ENCODE measurements at regions not wholly inside any gene's neighbourhood (a gene's known extent, or its start where the extent isn't known, plus 50 kb on each side); places are given as distances from the start of the nearest gene placed in this dataset.
A peak's percentile ranks its signal among the peaks of the same experiment; 100 is the strongest.

DNA sequence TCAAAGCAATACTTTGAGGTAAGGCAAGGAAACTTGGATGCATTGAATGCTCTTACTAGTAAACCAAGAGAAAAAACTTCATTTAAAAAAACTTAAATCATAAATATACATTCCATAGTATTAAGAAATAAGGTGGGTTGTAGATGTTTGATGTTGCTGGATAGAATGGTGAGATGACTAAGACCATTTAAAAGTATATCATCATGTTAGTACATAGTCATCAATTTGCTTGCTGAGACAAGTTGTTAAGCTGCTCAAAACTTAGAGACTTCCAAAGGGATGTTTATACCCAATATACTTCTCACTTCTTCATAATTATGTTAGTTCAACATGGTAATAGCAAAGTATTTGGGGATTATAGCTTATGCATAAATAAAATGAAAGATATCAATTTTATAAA, 675.5 kb upstream of the MGAT4C start:
- TF ChIP-seq, protein P1, sequence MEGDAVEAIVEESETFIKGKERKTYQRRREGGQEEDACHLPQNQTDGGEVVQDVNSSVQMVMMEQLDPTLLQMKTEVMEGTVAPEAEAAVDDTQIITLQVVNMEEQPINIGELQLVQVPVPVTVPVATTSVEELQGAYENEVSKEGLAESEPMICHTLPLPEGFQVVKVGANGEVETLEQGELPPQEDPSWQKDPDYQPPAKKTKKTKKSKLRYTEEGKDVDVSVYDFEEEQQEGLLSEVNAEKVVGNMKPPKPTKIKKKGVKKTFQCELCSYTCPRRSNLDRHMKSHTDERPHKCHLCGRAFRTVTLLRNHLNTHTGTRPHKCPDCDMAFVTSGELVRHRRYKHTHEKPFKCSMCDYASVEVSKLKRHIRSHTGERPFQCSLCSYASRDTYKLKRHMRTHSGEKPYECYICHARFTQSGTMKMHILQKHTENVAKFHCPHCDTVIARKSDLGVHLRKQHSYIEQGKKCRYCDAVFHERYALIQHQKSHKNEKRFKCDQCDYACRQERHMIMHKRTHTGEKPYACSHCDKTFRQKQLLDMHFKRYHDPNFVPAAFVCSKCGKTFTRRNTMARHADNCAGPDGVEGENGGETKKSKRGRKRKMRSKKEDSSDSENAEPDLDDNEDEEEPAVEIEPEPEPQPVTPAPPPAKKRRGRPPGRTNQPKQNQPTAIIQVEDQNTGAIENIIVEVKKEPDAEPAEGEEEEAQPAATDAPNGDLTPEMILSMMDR (IDR thresholded peaks at IDR 0.05; ENCODE audit: low read depth, low read length), result no peak
- Histone ChIP-seq H3K4me3 (no peak overlapping the region), H3K9me3 (ENCODE audit: low read depth) (no peaks in the 10 kb centered on the region)

DNA sequence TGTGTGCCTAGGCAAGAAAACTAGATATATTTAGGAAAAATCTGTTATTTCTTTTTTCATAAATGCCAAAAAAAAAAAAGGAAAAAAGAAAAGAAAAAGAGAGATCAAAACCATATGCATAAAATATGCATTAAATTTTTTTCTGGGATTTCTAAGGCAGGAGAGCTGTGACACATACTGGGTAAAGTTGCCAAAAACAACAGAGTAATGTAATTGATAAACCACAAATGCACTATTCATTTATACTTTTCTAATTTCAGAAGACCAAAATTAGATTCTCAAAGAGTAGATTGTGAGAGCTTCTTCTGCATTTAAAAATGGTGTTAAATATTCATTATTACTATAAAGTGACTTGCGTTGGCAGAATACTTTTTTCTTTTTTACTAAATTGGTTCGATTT, 673.8 kb upstream of the MGAT4C start:
- Histone ChIP-seq H3K4me3 (no peak overlapping the region), H3K36me3 (no peaks in the 10 kb centered on the region), H3K9me3 (ENCODE audit: low read depth) (no peaks in the 10 kb centered on the region), H3K4me1 (ENCODE audit: low read depth) (no peaks in the 10 kb centered on the region), H3K27ac (no peak overlapping the region), H3K27me3 (no peaks in the 10 kb centered on the region)
- TF ChIP-seq, protein P1 (IDR thresholded peaks at IDR 0.05; ENCODE audit: low read depth, low read length), result no peak
- DNase-seq (ENCODE audit: low read depth in 1 of 2, low spot score in 1 of 2), result no peak

More for the DNA sequence above, 675.5 kb upstream of the MGAT4C start:
- Histone ChIP-seq H3K27ac (no peak overlapping the region), H3K36me3 (no peaks in the 10 kb centered on the region), H3K27me3 (no peaks in the 10 kb centered on the region), H3K4me1 (ENCODE audit: low read depth) (no peaks in the 10 kb centered on the region)
- DNase-seq (ENCODE audit: low read depth in 1 of 2, low spot score in 1 of 2), result no peak

DNA sequence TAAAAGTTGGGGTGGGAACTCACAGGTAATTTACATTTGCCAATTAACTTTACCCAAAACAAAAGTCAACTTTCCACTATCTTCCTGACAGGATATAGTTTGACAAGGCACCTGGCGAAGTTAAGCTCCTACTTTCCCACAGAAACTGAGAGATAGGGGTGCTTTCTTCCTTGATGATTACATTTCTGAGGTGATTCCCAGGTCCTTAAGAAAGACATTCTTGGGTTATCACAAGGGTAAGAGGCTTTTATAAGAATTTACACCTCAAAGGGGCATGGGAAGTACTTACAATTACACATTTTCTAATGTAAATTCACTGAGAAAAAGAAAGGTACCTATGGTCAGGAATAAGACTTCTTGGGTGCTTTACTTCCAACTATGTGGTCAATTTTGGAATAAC, 660.9 kb upstream of the MGAT4C start:
- no peaks in the 10 kb centered on the region for H3K36me3 ChIP-seq
- no peak overlapping the region for H3K4me3 ChIP-seq
- no peaks in the 10 kb centered on the region for H3K27me3 ChIP-seq
- H3K4me1 ChIP-seq (ENCODE audit: low read depth), result no peaks in the 10 kb centered on the region
- TF ChIP-seq, protein P1 (IDR thresholded peaks at IDR 0.05; ENCODE audit: low read depth, low read length), result no peak
- no peak for DNase-seq (ENCODE audit: low read depth in 1 of 2, low spot score in 1 of 2)
- no peak overlapping the region for H3K27ac ChIP-seq
- no peaks in the 10 kb centered on the region for H3K9me3 ChIP-seq (ENCODE audit: low read depth)

DNA sequence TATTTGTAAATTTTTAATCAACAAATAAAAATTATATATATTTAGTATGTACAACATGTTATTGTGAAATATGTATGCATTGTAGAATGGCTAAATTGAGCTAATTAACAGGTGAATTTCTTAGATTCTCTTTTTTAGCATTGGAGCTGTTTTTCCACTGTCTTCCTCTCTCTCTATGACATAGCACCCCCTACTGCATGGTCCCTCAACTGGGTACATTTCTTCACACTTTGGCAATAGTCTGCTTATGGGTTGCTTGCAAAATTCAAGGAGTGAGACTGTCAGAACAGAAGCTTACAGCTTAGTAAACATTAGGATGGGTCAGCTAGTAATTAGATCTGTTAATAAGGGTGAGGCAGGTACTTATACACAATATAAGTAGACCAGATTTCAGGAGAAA, 658.5 kb upstream of the MGAT4C start:
- DNase-seq (ENCODE audit: low read depth in 1 of 2, low spot score in 1 of 2), result peak; percentile 45 to 80

DNA sequence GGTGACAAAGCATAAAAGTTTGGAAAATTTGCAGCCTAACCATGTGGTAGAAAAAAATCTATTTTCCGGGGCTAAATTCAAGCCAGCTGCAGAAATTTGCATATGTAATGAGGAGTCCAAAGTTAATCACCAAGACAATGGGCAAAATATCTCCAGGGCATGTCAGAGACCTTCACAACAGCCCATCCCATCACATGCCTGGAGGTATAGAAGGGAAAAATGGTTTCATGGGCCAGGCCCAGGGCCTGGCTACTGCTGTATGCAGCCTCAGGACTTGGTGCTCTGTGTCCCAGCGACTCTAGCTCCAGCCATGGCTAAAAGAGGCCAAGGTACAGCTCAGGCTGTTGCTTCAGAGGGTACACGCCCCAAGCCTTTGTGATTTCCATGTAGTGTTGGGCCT, 655.8 kb upstream of the MGAT4C start:
- no peaks in the 10 kb centered on the region for H3K36me3 ChIP-seq
- H3K4me1 ChIP-seq (ENCODE audit: low read depth), result no peaks in the 10 kb centered on the region
- DNase-seq (ENCODE audit: low read depth in 1 of 2, low spot score in 1 of 2), result no peak
- TF ChIP-seq, protein P1 (IDR thresholded peaks at IDR 0.05; ENCODE audit: low read depth, low read length), result no peak
- H3K4me3 ChIP-seq, result no peak overlapping the region
- no peak overlapping the region for H3K27ac ChIP-seq
- no peaks in the 10 kb centered on the region for H3K9me3 ChIP-seq (ENCODE audit: low read depth)
- H3K27me3 ChIP-seq, result no peaks in the 10 kb centered on the region

More for the DNA sequence above, 658.5 kb upstream of the MGAT4C start:
- H3K9me3 ChIP-seq (ENCODE audit: low read depth), result no peaks in the 10 kb centered on the region
- H3K4me3 ChIP-seq, result no peak overlapping the region
- no peak overlapping the region for H3K27ac ChIP-seq
- H3K4me1 ChIP-seq (ENCODE audit: low read depth), result no peaks in the 10 kb centered on the region
- TF ChIP-seq, protein P1 (IDR thresholded peaks at IDR 0.05; ENCODE audit: low read depth, low read length), result peak; percentile 78
- H3K36me3 ChIP-seq, result no peaks in the 10 kb centered on the region
- no peaks in the 10 kb centered on the region for H3K27me3 ChIP-seq

DNA sequence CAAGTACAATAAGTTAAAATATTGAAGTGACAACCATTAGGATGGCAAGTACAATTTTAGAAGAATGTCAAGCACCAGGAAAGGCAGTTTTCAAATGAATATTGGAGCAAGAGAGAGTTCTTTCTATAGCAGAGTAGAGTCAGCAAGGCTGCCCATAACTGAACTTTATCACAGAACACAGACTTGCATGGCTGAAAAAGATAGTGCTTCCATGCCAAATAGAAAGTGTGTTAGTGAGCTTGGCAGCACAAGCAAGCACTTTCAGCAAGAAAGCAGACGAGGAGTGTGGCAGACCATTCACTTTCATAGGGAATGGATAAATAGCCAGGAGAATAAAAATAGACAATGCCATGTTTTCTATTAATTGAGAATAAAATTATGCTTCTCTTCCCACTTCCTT, 647.0 kb upstream of the MGAT4C start:
- H3K4me1 ChIP-seq (ENCODE audit: low read depth), result no peaks in the 10 kb centered on the region
- H3K27ac ChIP-seq, result no peak overlapping the region
- no peak overlapping the region for H3K4me3 ChIP-seq
- TF ChIP-seq, protein P1 (IDR thresholded peaks at IDR 0.05; ENCODE audit: low read depth, low read length), result no peak
- H3K9me3 ChIP-seq (ENCODE audit: low read depth), result no peaks in the 10 kb centered on the region
- peak; percentile 3 to 18 for DNase-seq (ENCODE audit: low read depth in 1 of 2, low spot score in 1 of 2)
- H3K36me3 ChIP-seq, result no peaks in the 10 kb centered on the region
- no peaks in the 10 kb centered on the region for H3K27me3 ChIP-seq
